Neural cell (in vitro differentiated cells): ENCODE measurements at regions not wholly inside any gene's neighbourhood (a gene's known extent, or its start where the extent isn't known, plus 50 kb on each side); places are given as distances from the start of the nearest gene placed in this dataset.
"Not testable (repeated sequence)": the region's sequence is repeated elsewhere in the genome, so short reads cannot be mapped to it uniquely, and the experiment has no call there.

Experiments
- H2AFZ ChIP-seq: fragments of 200-600, 300-800 bp; sonication (generic), shearing (Covaris generic); 2 replicates; pipeline ENCODE4 v1.6.0; 2014; ENCODE audit warnings: low read depth, mild to moderate bottlenecking, antibody characterized with exemption, low read length, moderate library complexity
- H3F3A ChIP-seq: fragments of 200-600 bp; shearing (Covaris generic); 2 replicates; pipeline ENCODE4 v1.6.1; 2016; ENCODE audit warnings: mild to moderate bottlenecking, moderate library complexity, mixed read lengths, antibody characterized with exemption, low read length; ENCODE audit not compliant: insufficient read depth, poor library complexity, severe bottlenecking
- H3K27ac ChIP-seq: fragments of 200-600, 300-800 bp; sonication (generic), shearing (Covaris generic); 2 replicates; pipeline ENCODE4 v1.5.1; 2014; ENCODE audit warnings: mild to moderate bottlenecking, low read length, moderate library complexity
- H3K27me3 ChIP-seq: fragments of 300-800, 200-600 bp; sonication (generic), shearing (Covaris generic); 2 replicates; pipeline ENCODE4 v1.6.0; 2014; ENCODE audit warnings: mild to moderate bottlenecking, low read depth, low read length, moderate library complexity; ENCODE audit not compliant: insufficient read depth
- H3K36me3 ChIP-seq: fragments of 300-800, 200-600 bp; sonication (generic), shearing (Covaris generic); 2 replicates; pipeline ENCODE4 v1.5.1; 2014; ENCODE audit warnings: mild to moderate bottlenecking, antibody characterized with exemption, low read length, moderate library complexity; ENCODE audit not compliant: insufficient read depth
- H3K4me2 ChIP-seq: fragments of 300-800, 200-600 bp; sonication (generic), shearing (Covaris generic); 2 replicates; pipeline ENCODE4 v1.6.0; 2014; ENCODE audit warnings: mild to moderate bottlenecking, low read length
- H3K4me3 ChIP-seq: fragments of 300-800, 200-600 bp; sonication (generic), shearing (Covaris generic); 2 replicates; pipeline ENCODE4 v1.5.1; 2014; ENCODE audit warnings: mild to moderate bottlenecking, low read length, moderate library complexity
- H3K79me2 ChIP-seq: fragments of 200-600 bp; shearing (Covaris generic); replicated peaks from 2 replicates; pipeline ENCODE4 v1.6.0; 2014; ENCODE audit warnings: mild to moderate bottlenecking, low read length, moderate library complexity; ENCODE audit not compliant: insufficient read depth
- H3K9ac ChIP-seq: fragments of 300-800, 200-600 bp; sonication (generic), shearing (Covaris generic); 2 replicates; pipeline ENCODE4 v1.6.1; 2016; ENCODE audit warnings: mild to moderate bottlenecking, low read length, mixed read lengths
- H3K9me2 ChIP-seq: fragments of 200-600 bp; shearing (Covaris generic); 2 replicates; pipeline ENCODE4 v1.6.1; 2016; ENCODE audit warnings: mild to moderate bottlenecking, low read length, mixed read lengths; ENCODE audit not compliant: insufficient read depth
- H3K9me3 ChIP-seq: fragments of 200-600, 300-800 bp; sonication (generic), shearing (Covaris generic); 2 replicates; pipeline ENCODE4 v1.6.1; 2016; ENCODE audit warnings: mild to moderate bottlenecking, mixed run types, low read length, moderate library complexity, mixed read lengths
- H4K20me1 ChIP-seq: fragments of 200-600 bp; shearing (Covaris generic); 2 replicates; pipeline ENCODE4 v1.6.1; 2016; ENCODE audit warnings: mild to moderate bottlenecking, mixed run types; ENCODE audit not compliant: insufficient read depth
- CTCF ChIP-seq: fragments of 450-650 bp; IDR thresholded peaks from 2 replicates; pipeline ENCODE4 v1.5.1; 2014; ENCODE audit warnings: antibody characterized with exemption, mild to moderate bottlenecking, moderate library complexity; ENCODE audit not compliant: poor library complexity, severe bottlenecking
- EP300 ChIP-seq: fragments of 450-650 bp; conservative IDR thresholded peaks from 2 replicates; pipeline ENCODE4 v1.6.1; 2014; ENCODE audit warnings: antibody characterized with exemption, mild to moderate bottlenecking, moderate library complexity; ENCODE audit not compliant: poor library complexity, severe bottlenecking
- EZH2 ChIP-seq: fragments of 200-600, 300-800 bp; shearing (Covaris generic), sonication (generic); IDR thresholded peaks from 2 replicates; pipeline ENCODE4 v1.6.1; 2014; ENCODE audit warnings: antibody characterized with exemption, low read length, borderline replicate concordance, mild to moderate bottlenecking; ENCODE audit not compliant: insufficient read depth, poor library complexity, severe bottlenecking
- MXI1 ChIP-seq: fragments of 450-650 bp; conservative IDR thresholded peaks from 2 replicates; pipeline ENCODE4 v1.6.1; 2014; ENCODE audit warnings: antibody characterized with exemption, mild to moderate bottlenecking; ENCODE audit not compliant: poor library complexity, severe bottlenecking
- POLR2AphosphoS5 ChIP-seq: IDR thresholded peaks from 2 replicates; pipeline ENCODE4 v1.6.1; 2012
- RAD21 ChIP-seq: fragments of 450-650 bp; conservative IDR thresholded peaks from 2 replicates; pipeline ENCODE4 v1.6.1; 2014; ENCODE audit warnings: antibody characterized with exemption, mild to moderate bottlenecking, moderate library complexity
- SMC3 ChIP-seq: fragments of 450-650 bp; conservative IDR thresholded peaks from 2 replicates; pipeline ENCODE4 v1.6.1; 2014; ENCODE audit warnings: antibody characterized with exemption, mild to moderate bottlenecking, moderate library complexity; ENCODE audit not compliant: poor library complexity
- TAF1 ChIP-seq: IDR thresholded peaks from 2 replicates; pipeline ENCODE4 v1.6.1; 2012; ENCODE audit warnings: low read depth
- TF ChIP-seq, protein P1 (sequence below): IDR thresholded peaks from 2 replicates; pipeline ENCODE4 v1.6.1; 2012; ENCODE audit warnings: borderline replicate concordance

- Histone ChIP-seq H3K9me2 (no peaks in the 10 kb centered on the region), H3K9ac (no peak overlapping the region), H3K4me3 (no peak overlapping the region), H4K20me1 (no peaks in the 10 kb centered on the region), H3K27me3 (no peaks in the 10 kb centered on the region), H3K9me3 (no peaks in the 10 kb centered on the region), H2AFZ (no peak overlapping the region), H3K79me2 (no peaks in the 10 kb centered on the region), H3F3A (no peaks in the 10 kb centered on the region), H3K4me2 (no peak overlapping the region), H3K27ac (no peak overlapping the region), H3K36me3 (no peaks in the 10 kb centered on the region)
- TF ChIP-seq RAD21 (no peak), TAF1 (no peak), EZH2 (no peak)
Measured at GRCh38 chr2:228522276-228522675, 340.8 kb upstream of the SPHKAP start.

GRCh38 chr2:228519561-228519960 lies 338.1 kb upstream of the SPHKAP start:
- Histone ChIP-seq H3K9me3 (no peaks in the 10 kb centered on the region), H3K79me2 (no peaks in the 10 kb centered on the region), H3K27ac (peak overlapping the region; percentile 77), H2AFZ (no peak overlapping the region), H3F3A (no peaks in the 10 kb centered on the region), H3K27me3 (no peaks in the 10 kb centered on the region), H4K20me1 (no peaks in the 10 kb centered on the region), H3K36me3 (no peaks in the 10 kb centered on the region), H3K4me3 (peak overlapping the region; percentile 28), H3K4me2 (peak overlapping the region; percentile 20), H3K9me2 (no peaks in the 10 kb centered on the region), H3K9ac (no peak overlapping the region)
- peak; percentile 0 for TF ChIP-seq POLR2AphosphoS5
- TF ChIP-seq, protein P1, sequence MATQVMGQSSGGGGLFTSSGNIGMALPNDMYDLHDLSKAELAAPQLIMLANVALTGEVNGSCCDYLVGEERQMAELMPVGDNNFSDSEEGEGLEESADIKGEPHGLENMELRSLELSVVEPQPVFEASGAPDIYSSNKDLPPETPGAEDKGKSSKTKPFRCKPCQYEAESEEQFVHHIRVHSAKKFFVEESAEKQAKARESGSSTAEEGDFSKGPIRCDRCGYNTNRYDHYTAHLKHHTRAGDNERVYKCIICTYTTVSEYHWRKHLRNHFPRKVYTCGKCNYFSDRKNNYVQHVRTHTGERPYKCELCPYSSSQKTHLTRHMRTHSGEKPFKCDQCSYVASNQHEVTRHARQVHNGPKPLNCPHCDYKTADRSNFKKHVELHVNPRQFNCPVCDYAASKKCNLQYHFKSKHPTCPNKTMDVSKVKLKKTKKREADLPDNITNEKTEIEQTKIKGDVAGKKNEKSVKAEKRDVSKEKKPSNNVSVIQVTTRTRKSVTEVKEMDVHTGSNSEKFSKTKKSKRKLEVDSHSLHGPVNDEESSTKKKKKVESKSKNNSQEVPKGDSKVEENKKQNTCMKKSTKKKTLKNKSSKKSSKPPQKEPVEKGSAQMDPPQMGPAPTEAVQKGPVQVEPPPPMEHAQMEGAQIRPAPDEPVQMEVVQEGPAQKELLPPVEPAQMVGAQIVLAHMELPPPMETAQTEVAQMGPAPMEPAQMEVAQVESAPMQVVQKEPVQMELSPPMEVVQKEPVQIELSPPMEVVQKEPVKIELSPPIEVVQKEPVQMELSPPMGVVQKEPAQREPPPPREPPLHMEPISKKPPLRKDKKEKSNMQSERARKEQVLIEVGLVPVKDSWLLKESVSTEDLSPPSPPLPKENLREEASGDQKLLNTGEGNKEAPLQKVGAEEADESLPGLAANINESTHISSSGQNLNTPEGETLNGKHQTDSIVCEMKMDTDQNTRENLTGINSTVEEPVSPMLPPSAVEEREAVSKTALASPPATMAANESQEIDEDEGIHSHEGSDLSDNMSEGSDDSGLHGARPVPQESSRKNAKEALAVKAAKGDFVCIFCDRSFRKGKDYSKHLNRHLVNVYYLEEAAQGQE: no peak

GRCh38 chr2:228516019-228516418 lies 334.5 kb upstream of the SPHKAP start:
- TF ChIP-seq RAD21: no peak
- no peak for TF ChIP-seq SMC3
- TF ChIP-seq TAF1: no peak
- no peak for TF ChIP-seq EZH2
- TF ChIP-seq MXI1: no peak
- no peak for TF ChIP-seq EP300
- TF ChIP-seq, protein P1: no peak
- no peak for TF ChIP-seq POLR2AphosphoS5
- no peak for TF ChIP-seq CTCF

GRCh38 chr2:228513480-228513879 lies 332.0 kb upstream of the SPHKAP start:
- H4K20me1 ChIP-seq, H3K27me3 ChIP-seq, H3K36me3 ChIP-seq, H2AFZ ChIP-seq, H3K9ac ChIP-seq, H3K4me2 ChIP-seq, H3K9me2 ChIP-seq, H3K4me3 ChIP-seq, H3F3A ChIP-seq, H3K27ac ChIP-seq, H3K79me2 ChIP-seq, H3K9me3 ChIP-seq: not testable (repeated sequence)

More at GRCh38 chr2:228516019-228516418, 334.5 kb upstream of the SPHKAP start:
- no peaks in the 10 kb centered on the region for H3K9me3 ChIP-seq
- no peaks in the 10 kb centered on the region for H3K9me2 ChIP-seq
- H2AFZ ChIP-seq: no peak overlapping the region
- H3K27ac ChIP-seq: no peak overlapping the region
- no peak overlapping the region for H3K4me2 ChIP-seq
- no peaks in the 10 kb centered on the region for H3K27me3 ChIP-seq
- H3K36me3 ChIP-seq: no peaks in the 10 kb centered on the region
- H3K79me2 ChIP-seq: no peaks in the 10 kb centered on the region
- H4K20me1 ChIP-seq: no peaks in the 10 kb centered on the region
- no peaks in the 10 kb centered on the region for H3F3A ChIP-seq
- no peak overlapping the region for H3K9ac ChIP-seq
- no peak overlapping the region for H3K4me3 ChIP-seq
